ENCODE measurements at regions not wholly inside any gene's neighbourhood (a gene's known extent, or its start where the extent isn't known, plus 50 kb on each side); places are given as distances from the start of the nearest gene placed in this dataset.

- TF ChIP-seq, protein P1, sequence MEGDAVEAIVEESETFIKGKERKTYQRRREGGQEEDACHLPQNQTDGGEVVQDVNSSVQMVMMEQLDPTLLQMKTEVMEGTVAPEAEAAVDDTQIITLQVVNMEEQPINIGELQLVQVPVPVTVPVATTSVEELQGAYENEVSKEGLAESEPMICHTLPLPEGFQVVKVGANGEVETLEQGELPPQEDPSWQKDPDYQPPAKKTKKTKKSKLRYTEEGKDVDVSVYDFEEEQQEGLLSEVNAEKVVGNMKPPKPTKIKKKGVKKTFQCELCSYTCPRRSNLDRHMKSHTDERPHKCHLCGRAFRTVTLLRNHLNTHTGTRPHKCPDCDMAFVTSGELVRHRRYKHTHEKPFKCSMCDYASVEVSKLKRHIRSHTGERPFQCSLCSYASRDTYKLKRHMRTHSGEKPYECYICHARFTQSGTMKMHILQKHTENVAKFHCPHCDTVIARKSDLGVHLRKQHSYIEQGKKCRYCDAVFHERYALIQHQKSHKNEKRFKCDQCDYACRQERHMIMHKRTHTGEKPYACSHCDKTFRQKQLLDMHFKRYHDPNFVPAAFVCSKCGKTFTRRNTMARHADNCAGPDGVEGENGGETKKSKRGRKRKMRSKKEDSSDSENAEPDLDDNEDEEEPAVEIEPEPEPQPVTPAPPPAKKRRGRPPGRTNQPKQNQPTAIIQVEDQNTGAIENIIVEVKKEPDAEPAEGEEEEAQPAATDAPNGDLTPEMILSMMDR (IDR thresholded peaks at IDR 0.05), result no peak
- TF ChIP-seq POLR2A (IDR thresholded peaks at IDR 0.05), result no peak
Measured at GRCh38 chr14:45491914-45492313, 238.9 kb upstream of the MIS18BP1 start.
